Neutrophil (primary cell): ENCODE measurements at regions not wholly inside any gene's neighbourhood (a gene's known extent, or its start where the extent isn't known, plus 50 kb on each side); places are given as distances from the start of the nearest gene placed in this dataset.
"Not testable (repeated sequence)": the region's sequence is repeated elsewhere in the genome, so short reads cannot be mapped to it uniquely, and the experiment has no call there.

Experiments
- H3K27ac ChIP-seq: fragments of 200-600 bp; sonication (generic); 2 replicates; pipeline ENCODE4 v1.5.1; 2016; ENCODE audit warnings: mild to moderate bottlenecking, moderate library complexity
- H3K27me3 ChIP-seq: fragments of 200-600 bp; sonication (generic); 2 replicates; pipeline ENCODE4 v1.6.0; 2016; ENCODE audit warnings: mild to moderate bottlenecking
- H3K36me3 ChIP-seq: fragments of 200-600 bp; sonication (generic); 2 replicates; pipeline ENCODE4 v1.5.1; 2017
- H3K4me1 ChIP-seq, 2 experiments: fragments of 200-600 bp in 1 of 2; sonication (generic) in 1 of 2; 1 replicate in 1 of 2; 2 replicates in 1 of 2; pipeline versions ENCODE4 v1.5.1 to v1.6.1; 2013 to 2016; ENCODE audit warnings: low read depth in 1 of 2, low read length in 1 of 2, mild to moderate bottlenecking in 1 of 2, moderate library complexity in 1 of 2; ENCODE audit not compliant: control insufficient read depth in 1 of 2, insufficient read depth in 1 of 2
- H3K4me3 ChIP-seq, 2 experiments: fragments of 200-600 bp in 1 of 2; sonication (generic) in 1 of 2; 1 replicate in 1 of 2; 2 replicates in 1 of 2; pipeline ENCODE4 v1.5.1; 2013 to 2016; ENCODE audit warnings: low read depth in 1 of 2, low read length in 1 of 2, mild to moderate bottlenecking in 1 of 2, moderate library complexity in 1 of 2
- H3K9me3 ChIP-seq: fragments of 200-600 bp; sonication (generic); 2 replicates; pipeline ENCODE4 v1.5.1; 2016
- CTCF ChIP-seq: fragments of 200-600 bp; sonication (generic); IDR thresholded peaks from 2 replicates; pipeline ENCODE4 v1.5.1; 2016; ENCODE audit warnings: antibody characterized with exemption

- no peak for TF ChIP-seq CTCF
- Histone ChIP-seq H3K36me3 (no peaks in the 10 kb centered on the region), H3K27me3 (no peaks in the 10 kb centered on the region), H3K4me3 (no peak overlapping the region), H3K9me3 (no peaks in the 10 kb centered on the region), H3K27ac (no peak overlapping the region), H3K4me1 (no peaks in the 10 kb centered on the region)
Observed at GRCh38 chr6:145090801-145091585, 644.3 kb downstream of the EPM2A start.

- Histone ChIP-seq H3K4me1 (no peaks in the 10 kb centered on the region), H3K9me3 (no peaks in the 10 kb centered on the region), H3K27me3 (no peaks in the 10 kb centered on the region), H3K36me3 (no peaks in the 10 kb centered on the region), H3K27ac (no peak overlapping the region), H3K4me3 (no peak overlapping the region)
- TF ChIP-seq CTCF, result no peak
Observed at GRCh38 chr6:145091586-145092142, 643.7 kb downstream of the EPM2A start.

- no peaks in the 10 kb centered on the region for H3K36me3 ChIP-seq
- no peak overlapping the region for H3K27ac ChIP-seq
- no peak for TF ChIP-seq CTCF
- no peak overlapping the region for H3K4me3 ChIP-seq
- H3K4me1 ChIP-seq, result no peaks in the 10 kb centered on the region
- no peaks in the 10 kb centered on the region for H3K27me3 ChIP-seq
- H3K9me3 ChIP-seq, result no peaks in the 10 kb centered on the region
Observed at GRCh38 chr6:145092554-145092953, 642.8 kb downstream of the EPM2A start.

- Histone ChIP-seq H3K36me3 (no peaks in the 10 kb centered on the region), H3K9me3 (no peaks in the 10 kb centered on the region), H3K4me1 (no peaks in the 10 kb centered on the region), H3K27me3 (no peaks in the 10 kb centered on the region), H3K27ac (no peak overlapping the region), H3K4me3 (no peak overlapping the region)
- no peak for TF ChIP-seq CTCF
Observed at GRCh38 chr6:145093226-145093625, 642.1 kb downstream of the EPM2A start.

- Histone ChIP-seq H3K4me1 (no peaks in the 10 kb centered on the region), H3K27me3 (no peaks in the 10 kb centered on the region), H3K4me3 (no peak overlapping the region), H3K27ac (no peak overlapping the region), H3K36me3 (no peaks in the 10 kb centered on the region), H3K9me3 (no peaks in the 10 kb centered on the region)
- TF ChIP-seq CTCF, result no peak
Observed at GRCh38 chr6:145096846-145097245, 638.5 kb downstream of the EPM2A start.

- not testable (repeated sequence) for H3K4me1 ChIP-seq, H3K9me3 ChIP-seq, H3K27me3 ChIP-seq, H3K36me3 ChIP-seq, H3K27ac ChIP-seq, H3K4me3 ChIP-seq
Observed at GRCh38 chr6:145098127-145098526, 637.2 kb downstream of the EPM2A start.
